HCT116 (cell line): ENCODE measurements at regions not wholly inside any gene's neighbourhood (a gene's known extent, or its start where the extent isn't known, plus 50 kb on each side); places are given as distances from the start of the nearest gene placed in this dataset.

Experiments
- ATAC-seq: fragments of 200-7000 bp; cut with Tn5 transposase; 2 replicates; pipeline ENCODE4 v1.9.1; 2020; ENCODE audit warnings: mild to moderate bottlenecking, moderate library complexity
- BruUV-seq: library from RNA; stranded (reverse); fragments of 400-500 nt; replicated peaks from 2 replicates; lab custom pipeline; 2021; lab: Mats Ljungman, UMichigan
- CTCF ChIA-PET: fragments of 300-600 bp; sonication (Branson Sonifier 250); formaldehyde crosslinking; loops from one replicate; lab custom pipeline; 2021; ENCODE audit warnings: antibody characterized with exemption; lab: Charles Lee
- POLR2A ChIA-PET: fragments of 300-600, 350-600 bp; sonication (Branson Sonifier 250); formaldehyde crosslinking; loops from one replicate; lab custom pipeline; 2021; ENCODE audit warnings: antibody characterized with exemption; lab: Charles Lee
- RAD21 ChIA-PET, 2 experiments: fragments of 300-600 bp; sonication (Branson Sonifier 250); formaldehyde crosslinking; loops; one replicate each; lab custom pipeline; 2023; ENCODE audit warnings: low total read pairs in 2 of 2; ENCODE audit not compliant: uncharacterized antibody in 2 of 2, unreplicated experiment in 2 of 2, low non-redundant PET in 1 of 2; lab: Charles Lee
- DNase-seq: peaks from one replicate; pipeline ENCODE4 v3.0.0-alpha.2; 2010; ENCODE audit warnings: low read depth, low spot score
- H2AFZ ChIP-seq: fragments of 200-600 bp; shearing (Covaris generic), sonication (generic); 2 replicates; pipeline ENCODE4 v1.6.1; 2017; ENCODE audit warnings: low read depth, mixed run types, mixed read lengths, antibody characterized with exemption, low read length; ENCODE audit not compliant: poor library complexity, severe bottlenecking
- H3K27ac ChIP-seq: 2 replicates; pipeline ENCODE4 v1.5.1; 2012; ENCODE audit warnings: low read depth, low read length
- H3K27me3 ChIP-seq: fragments of 200-600 bp; sonication (generic); 2 replicates; pipeline ENCODE4 v1.6.1; 2016; ENCODE audit warnings: mixed run types, low read length, mixed read lengths; ENCODE audit not compliant: insufficient read depth
- H3K36me3 ChIP-seq, 2 experiments: fragments of 200-500 bp in 1 of 2; fragments of 200-600 bp in 1 of 2; sonication (Bioruptor generic) in 1 of 2; sonication (generic) in 1 of 2; 2 replicates each; pipeline versions ENCODE4 v1.5.1 to v1.6.1; 2014 to 2016; ENCODE audit warnings: low read length in 2 of 2, inconsistent platforms in 1 of 2, mixed read lengths in 1 of 2, mixed run types in 1 of 2; ENCODE audit not compliant: insufficient read depth in 2 of 2, control insufficient read depth in 1 of 2
- H3K4me1 ChIP-seq, 2 experiments: fragments of 200-600 bp in 1 of 2; sonication (generic) in 1 of 2; 2 replicates each; pipeline versions ENCODE4 v1.5.1 to v1.6.1; 2012 to 2017; ENCODE audit warnings: low read length in 2 of 2, inconsistent platforms in 1 of 2, mild to moderate bottlenecking in 1 of 2, mixed read lengths in 1 of 2, mixed run types in 1 of 2, moderate library complexity in 1 of 2; ENCODE audit not compliant: insufficient read depth in 2 of 2, control insufficient read depth in 1 of 2
- H3K4me2 ChIP-seq: fragments of 200-600 bp; sonication (generic); 2 replicates; pipeline ENCODE4 v1.6.1; 2017; ENCODE audit warnings: mixed run types, low read length, mixed read lengths
- H3K4me3 ChIP-seq, 2 experiments: fragments of 200-600 bp in 1 of 2; sonication (generic) in 1 of 2; replicated peaks in 1 of 2; 2 replicates each; pipeline ENCODE4 v1.5.1; 2011 to 2016; ENCODE audit warnings: low read length in 2 of 2, control low read depth in 1 of 2, low read depth in 1 of 2, mild to moderate bottlenecking in 1 of 2, mixed read lengths in 1 of 2, mixed run types in 1 of 2
- H3K79me2 ChIP-seq: fragments of 200-600 bp; sonication (generic); 2 replicates; pipeline ENCODE4 v1.6.1; 2017; ENCODE audit warnings: mild to moderate bottlenecking, mixed run types, low read length, moderate library complexity, mixed read lengths; ENCODE audit not compliant: insufficient read depth
- H3K9ac ChIP-seq: fragments of 200-600 bp; sonication (generic); 2 replicates; pipeline ENCODE4 v1.6.1; 2016; ENCODE audit warnings: low read length, mixed read lengths
- H3K9me2 ChIP-seq: fragments of 200-600 bp; sonication (generic), shearing (Covaris generic); 2 replicates; pipeline ENCODE4 v1.6.1; 2017; ENCODE audit warnings: mixed run types, mild to moderate bottlenecking, moderate library complexity; ENCODE audit not compliant: insufficient read depth
- H3K9me3 ChIP-seq, 2 experiments: fragments of 200-500 bp in 1 of 2; fragments of 200-600 bp in 1 of 2; sonication (Bioruptor generic) in 1 of 2; sonication (generic) in 1 of 2; 2 replicates each; pipeline ENCODE4 v1.6.1; 2014 to 2017; ENCODE audit warnings: low read length in 2 of 2, mixed read lengths in 2 of 2, inconsistent platforms in 1 of 2, low read depth in 1 of 2, mild to moderate bottlenecking in 1 of 2, mixed run types in 1 of 2, moderate library complexity in 1 of 2; ENCODE audit not compliant: control insufficient read depth in 1 of 2, insufficient read depth in 1 of 2
- H4K20me1 ChIP-seq: fragments of 200-600 bp; sonication (generic), shearing (Covaris generic); 2 replicates; pipeline ENCODE4 v1.6.1; 2017; ENCODE audit warnings: mixed run types, mild to moderate bottlenecking, moderate library complexity; ENCODE audit not compliant: insufficient read depth
- CEBPB ChIP-seq: IDR thresholded peaks from 2 replicates; pipeline ENCODE4 v1.6.1; 2012; ENCODE audit warnings: low read depth
- EGR1 ChIP-seq: IDR thresholded peaks from 2 replicates; pipeline ENCODE4 v1.6.1; 2012; ENCODE audit warnings: low read depth
- ELF1 ChIP-seq: IDR thresholded peaks from 2 replicates; pipeline ENCODE4 v1.6.1; 2012; ENCODE audit warnings: low read depth, borderline replicate concordance
- EZH2 ChIP-seq: fragments of 200-600 bp; sonication (generic); IDR thresholded peaks from 2 replicates; pipeline ENCODE4 v1.6.1; 2017; ENCODE audit warnings: antibody characterized with exemption, mixed run types
- FOSL1 ChIP-seq: IDR thresholded peaks from 2 replicates; pipeline ENCODE4 v1.6.1; 2012; ENCODE audit warnings: low read depth
- JUND ChIP-seq: IDR thresholded peaks from 2 replicates; pipeline ENCODE4 v1.6.1; 2012
- POLR2AphosphoS5 ChIP-seq: IDR thresholded peaks from 2 replicates; pipeline ENCODE4 v1.6.1; 2011; ENCODE audit warnings: mild to moderate bottlenecking, low read depth, low read length, moderate library complexity
- SIN3A ChIP-seq: IDR thresholded peaks from 2 replicates; pipeline ENCODE4 v1.6.1; 2012; ENCODE audit warnings: low read depth
- SP1 ChIP-seq: IDR thresholded peaks from 2 replicates; pipeline ENCODE4 v1.6.1; 2012; ENCODE audit warnings: low read depth
- SRF ChIP-seq: IDR thresholded peaks from 2 replicates; pipeline ENCODE4 v1.6.1; 2012; ENCODE audit warnings: low read depth
- intact Hi-C: fragments of 100-400 bp; cut with micrococcal nuclease; formaldehyde crosslinking; loops from 2 replicates; pipeline ENCODE4 v1.10.0; 2022
- TF ChIP-seq, protein P1 (sequence below): IDR thresholded peaks from 2 replicates; pipeline ENCODE4 v1.6.1; 2012; ENCODE audit warnings: low read depth
- TF ChIP-seq, protein P2 (sequence below): IDR thresholded peaks from 2 replicates; pipeline ENCODE4 v1.6.1; 2012
- TF ChIP-seq, protein P3 (sequence below): IDR thresholded peaks from 2 replicates; pipeline ENCODE4 v1.6.1; 2011; ENCODE audit warnings: mild to moderate bottlenecking, low read length, moderate library complexity; ENCODE audit not compliant: insufficient replicate concordance; ENCODE audit errors: extremely low read depth

DNA sequence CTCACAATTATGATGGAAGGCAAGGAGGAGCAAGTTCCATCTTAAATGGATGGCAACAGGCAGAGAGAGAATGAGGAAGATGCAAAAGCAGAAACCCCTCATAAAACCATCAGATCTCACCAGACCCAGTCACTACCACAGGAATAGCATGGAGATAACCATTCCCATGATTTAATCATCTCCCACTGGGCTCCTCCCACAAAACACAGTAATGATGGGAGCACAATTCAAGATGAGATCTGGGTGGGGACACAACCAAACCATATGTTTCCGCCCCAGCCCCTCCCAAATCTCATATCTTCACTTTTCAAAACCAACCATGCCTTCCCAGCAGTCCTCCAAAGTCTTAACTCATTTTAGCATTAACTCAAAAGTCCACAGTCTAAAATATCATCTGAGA, 304.0 kb downstream of the TUSC1 start:
- no peak overlapping the region for H3K27ac ChIP-seq
- no peaks in the 10 kb centered on the region for H3K9me2 ChIP-seq
- no peaks in the 10 kb centered on the region for H4K20me1 ChIP-seq
- CTCF ChIA-PET: no interaction called here
- no TSS peak for BruUV-seq
- H3K4me1 ChIP-seq: no peaks in the 10 kb centered on the region
- H3K27me3 ChIP-seq: no peaks in the 10 kb centered on the region
- no peak overlapping the region for H2AFZ ChIP-seq
- H3K79me2 ChIP-seq: no peaks in the 10 kb centered on the region
- RAD21 ChIA-PET: no interaction called here
- no peak overlapping the region for H3K4me2 ChIP-seq
- H3K9ac ChIP-seq: no peak overlapping the region
- ATAC-seq: no peak
- H3K36me3 ChIP-seq: no peaks in the 10 kb centered on the region
- intact Hi-C loops: no loop called here
- H3K4me3 ChIP-seq: no peak overlapping the region
- TF ChIP-seq EZH2: no peak
- no peak for TF ChIP-seq CEBPB
- no peak for TF ChIP-seq ELF1
- no peak for DNase-seq
- POLR2A ChIA-PET: no interaction called here
- H3K9me3 ChIP-seq: peaks cover 9 to 15% of the 10 kb centered on the region in 2 experiments; a peak in 2 of 4 replicates

DNA sequence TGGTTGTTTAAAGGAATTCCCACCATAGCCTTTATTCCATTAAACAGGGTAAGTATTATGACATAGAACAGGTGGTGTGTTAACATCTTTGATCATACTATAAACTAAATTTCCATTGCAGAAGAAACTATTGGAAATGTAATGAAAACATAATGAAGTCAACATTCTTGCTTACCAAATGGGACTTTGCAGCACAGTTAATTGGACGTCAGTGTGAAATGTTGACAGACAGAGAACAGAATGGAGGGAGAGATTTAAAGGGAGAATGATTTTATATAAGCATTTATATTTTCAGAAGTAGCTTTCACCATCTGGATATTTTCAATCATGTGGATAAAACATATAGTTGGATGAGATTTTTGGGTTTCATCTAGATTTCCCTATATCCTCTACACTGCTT, 311.3 kb downstream of the TUSC1 start:
- Histone ChIP-seq H3K9me3 (peaks cover 8 to 22% of the 10 kb centered on the region in 2 experiments; a peak in 2 of 4 replicates), H3K4me3 (no peak overlapping the region), H2AFZ (no peak overlapping the region), H3K4me1 (no peaks in the 10 kb centered on the region), H3K79me2 (no peaks in the 10 kb centered on the region), H3K9ac (no peak overlapping the region), H3K36me3 (no peaks in the 10 kb centered on the region), H3K27ac (no peak overlapping the region), H3K9me2 (no peaks in the 10 kb centered on the region), H3K27me3 (no peaks in the 10 kb centered on the region), H4K20me1 (no peaks in the 10 kb centered on the region), H3K4me2 (no peak overlapping the region)
- intact Hi-C loops: no loop called here
- CTCF ChIA-PET: no interaction called here
- RAD21 ChIA-PET: no interaction called here
- DNase-seq: no peak
- TF ChIP-seq, protein P1, sequence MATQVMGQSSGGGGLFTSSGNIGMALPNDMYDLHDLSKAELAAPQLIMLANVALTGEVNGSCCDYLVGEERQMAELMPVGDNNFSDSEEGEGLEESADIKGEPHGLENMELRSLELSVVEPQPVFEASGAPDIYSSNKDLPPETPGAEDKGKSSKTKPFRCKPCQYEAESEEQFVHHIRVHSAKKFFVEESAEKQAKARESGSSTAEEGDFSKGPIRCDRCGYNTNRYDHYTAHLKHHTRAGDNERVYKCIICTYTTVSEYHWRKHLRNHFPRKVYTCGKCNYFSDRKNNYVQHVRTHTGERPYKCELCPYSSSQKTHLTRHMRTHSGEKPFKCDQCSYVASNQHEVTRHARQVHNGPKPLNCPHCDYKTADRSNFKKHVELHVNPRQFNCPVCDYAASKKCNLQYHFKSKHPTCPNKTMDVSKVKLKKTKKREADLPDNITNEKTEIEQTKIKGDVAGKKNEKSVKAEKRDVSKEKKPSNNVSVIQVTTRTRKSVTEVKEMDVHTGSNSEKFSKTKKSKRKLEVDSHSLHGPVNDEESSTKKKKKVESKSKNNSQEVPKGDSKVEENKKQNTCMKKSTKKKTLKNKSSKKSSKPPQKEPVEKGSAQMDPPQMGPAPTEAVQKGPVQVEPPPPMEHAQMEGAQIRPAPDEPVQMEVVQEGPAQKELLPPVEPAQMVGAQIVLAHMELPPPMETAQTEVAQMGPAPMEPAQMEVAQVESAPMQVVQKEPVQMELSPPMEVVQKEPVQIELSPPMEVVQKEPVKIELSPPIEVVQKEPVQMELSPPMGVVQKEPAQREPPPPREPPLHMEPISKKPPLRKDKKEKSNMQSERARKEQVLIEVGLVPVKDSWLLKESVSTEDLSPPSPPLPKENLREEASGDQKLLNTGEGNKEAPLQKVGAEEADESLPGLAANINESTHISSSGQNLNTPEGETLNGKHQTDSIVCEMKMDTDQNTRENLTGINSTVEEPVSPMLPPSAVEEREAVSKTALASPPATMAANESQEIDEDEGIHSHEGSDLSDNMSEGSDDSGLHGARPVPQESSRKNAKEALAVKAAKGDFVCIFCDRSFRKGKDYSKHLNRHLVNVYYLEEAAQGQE: no peak
- no peak for TF ChIP-seq JUND
- no peak for TF ChIP-seq SP1
- TF ChIP-seq SRF: no peak
- TF ChIP-seq, protein P2, sequence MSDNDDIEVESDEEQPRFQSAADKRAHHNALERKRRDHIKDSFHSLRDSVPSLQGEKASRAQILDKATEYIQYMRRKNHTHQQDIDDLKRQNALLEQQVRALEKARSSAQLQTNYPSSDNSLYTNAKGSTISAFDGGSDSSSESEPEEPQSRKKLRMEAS: no peak
- TF ChIP-seq, protein P3, sequence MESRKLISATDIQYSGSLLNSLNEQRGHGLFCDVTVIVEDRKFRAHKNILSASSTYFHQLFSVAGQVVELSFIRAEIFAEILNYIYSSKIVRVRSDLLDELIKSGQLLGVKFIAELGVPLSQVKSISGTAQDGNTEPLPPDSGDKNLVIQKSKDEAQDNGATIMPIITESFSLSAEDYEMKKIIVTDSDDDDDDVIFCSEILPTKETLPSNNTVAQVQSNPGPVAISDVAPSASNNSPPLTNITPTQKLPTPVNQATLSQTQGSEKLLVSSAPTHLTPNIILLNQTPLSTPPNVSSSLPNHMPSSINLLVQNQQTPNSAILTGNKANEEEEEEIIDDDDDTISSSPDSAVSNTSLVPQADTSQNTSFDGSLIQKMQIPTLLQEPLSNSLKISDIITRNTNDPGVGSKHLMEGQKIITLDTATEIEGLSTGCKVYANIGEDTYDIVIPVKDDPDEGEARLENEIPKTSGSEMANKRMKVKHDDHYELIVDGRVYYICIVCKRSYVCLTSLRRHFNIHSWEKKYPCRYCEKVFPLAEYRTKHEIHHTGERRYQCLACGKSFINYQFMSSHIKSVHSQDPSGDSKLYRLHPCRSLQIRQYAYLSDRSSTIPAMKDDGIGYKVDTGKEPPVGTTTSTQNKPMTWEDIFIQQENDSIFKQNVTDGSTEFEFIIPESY: no peak
- no peak for TF ChIP-seq FOSL1
- TF ChIP-seq POLR2AphosphoS5: no peak
- no peak for TF ChIP-seq EGR1
- no peak for TF ChIP-seq SIN3A
- no TSS peak for BruUV-seq
- ATAC-seq: no peak
- POLR2A ChIA-PET: no interaction called here
